ENCODE measurements at regions not wholly inside any gene's neighbourhood (a gene's known extent, or its start where the extent isn't known, plus 50 kb on each side); places are given as distances from the start of the nearest gene placed in this dataset.

- peak; percentile 93 for DNase-seq
Observed at GRCh38 chr21:35414507-35415139, 365.5 kb upstream of the RUNX1 start.

GRCh38 chr21:35414056-35414455 is 365.0 kb upstream of the RUNX1 start:
- no peak for DNase-seq

- no peak for DNase-seq
Observed at GRCh38 chr21:35412231-35412630, 363.1 kb upstream of the RUNX1 start.

GRCh38 chr21:35411434-35411833 is 362.3 kb upstream of the RUNX1 start:
- DNase-seq: no peak

GRCh38 chr21:35410656-35411055 is 361.6 kb upstream of the RUNX1 start:
- no peak for DNase-seq

- no peak for DNase-seq
Observed at GRCh38 chr21:35410123-35410522, 361.0 kb upstream of the RUNX1 start.

- DNase-seq: no peak
Observed at GRCh38 chr21:35408401-35408800, 359.3 kb upstream of the RUNX1 start.

- DNase-seq: peak; percentile 43
Observed at GRCh38 chr21:35406635-35407034, 357.5 kb upstream of the RUNX1 start.

- peak; percentile 84 for DNase-seq
Observed at GRCh38 chr21:35405981-35406380, 356.9 kb upstream of the RUNX1 start.

- DNase-seq: no peak
Observed at GRCh38 chr21:35404247-35404646, 355.1 kb upstream of the RUNX1 start.

GRCh38 chr21:35402061-35402460 is 353.0 kb upstream of the RUNX1 start:
- DNase-seq: no peak

- DNase-seq: no peak
Observed at GRCh38 chr21:35401476-35401875, 352.4 kb upstream of the RUNX1 start.

GRCh38 chr21:35400233-35400939 is 351.3 kb upstream of the RUNX1 start:
- peak; percentile 85 for DNase-seq

GRCh38 chr21:35399706-35400105 is 350.6 kb upstream of the RUNX1 start:
- DNase-seq: no peak

- no peak for DNase-seq
Observed at GRCh38 chr21:35399002-35399530, 350.0 kb upstream of the RUNX1 start.

GRCh38 chr21:35398346-35398982 is 349.4 kb upstream of the RUNX1 start:
- DNase-seq: no peak

- DNase-seq: no peak
Observed at GRCh38 chr21:35397781-35398180, 348.7 kb upstream of the RUNX1 start.

- no peak for DNase-seq
Observed at GRCh38 chr21:35396655-35397054, 347.6 kb upstream of the RUNX1 start.

- no peak for DNase-seq
Observed at GRCh38 chr21:35395728-35396127, 346.6 kb upstream of the RUNX1 start.

GRCh38 chr21:35394634-35395369 is 345.7 kb upstream of the RUNX1 start:
- DNase-seq: no peak

GRCh38 chr21:35394049-35394448 is 344.9 kb upstream of the RUNX1 start:
- DNase-seq: no peak

GRCh38 chr21:35390013-35390776 is 341.1 kb upstream of the RUNX1 start:
- peak; percentile 79 for DNase-seq
